Gastrocnemius medialis (tissue), 4 donors: ENCODE measurements at regions not wholly inside any gene's neighbourhood (a gene's known extent, or its start where the extent isn't known, plus 50 kb on each side); places are given as distances from the start of the nearest gene placed in this dataset.

Source experiments
- POLR2A ChIP-seq, 2 donors: fragments of 450-650 bp; IDR thresholded peaks; one replicate each; pipeline ENCODE4 v1.6.1; 2017; ENCODE audit warnings: antibody characterized with exemption in 2 of 2, mild to moderate bottlenecking in 2 of 2, moderate library complexity in 2 of 2
- TF ChIP-seq, protein P1 (sequence below), 5 experiments: fragments of 450-650 bp in 3 of 5; fragments of 200-600 bp in 2 of 5; sonication (generic) in 2 of 5; IDR thresholded peaks in 4 of 5; conservative IDR thresholded peaks in 1 of 5; 1 replicate in 4 of 5; 2 replicates in 1 of 5; pipeline ENCODE4 v1.5.1; 2016 to 2019; ENCODE audit warnings: antibody characterized with exemption in 5 of 5, mild to moderate bottlenecking in 3 of 5, moderate library complexity in 3 of 5

DNA sequence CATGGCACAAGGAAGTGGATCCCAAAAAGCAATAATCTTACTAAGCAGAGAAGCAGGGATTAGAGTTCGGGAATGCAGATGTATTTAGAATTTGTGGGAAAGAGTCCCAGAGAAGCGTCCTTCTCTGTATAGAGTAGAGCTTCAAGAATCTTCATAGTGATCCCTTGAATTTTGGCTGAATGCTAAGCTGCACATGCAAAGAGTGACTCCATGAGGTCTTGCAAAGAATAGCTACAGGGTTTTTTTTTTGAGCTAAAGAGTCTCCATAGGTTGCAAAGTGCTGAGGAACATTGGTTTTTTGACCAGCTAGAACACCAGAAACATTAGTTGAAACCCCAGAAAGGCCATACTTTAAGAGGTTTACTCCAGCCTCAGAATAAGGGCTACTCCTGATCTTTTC, 206.7 kb downstream of the CTH start:
- TF ChIP-seq, protein P1, sequence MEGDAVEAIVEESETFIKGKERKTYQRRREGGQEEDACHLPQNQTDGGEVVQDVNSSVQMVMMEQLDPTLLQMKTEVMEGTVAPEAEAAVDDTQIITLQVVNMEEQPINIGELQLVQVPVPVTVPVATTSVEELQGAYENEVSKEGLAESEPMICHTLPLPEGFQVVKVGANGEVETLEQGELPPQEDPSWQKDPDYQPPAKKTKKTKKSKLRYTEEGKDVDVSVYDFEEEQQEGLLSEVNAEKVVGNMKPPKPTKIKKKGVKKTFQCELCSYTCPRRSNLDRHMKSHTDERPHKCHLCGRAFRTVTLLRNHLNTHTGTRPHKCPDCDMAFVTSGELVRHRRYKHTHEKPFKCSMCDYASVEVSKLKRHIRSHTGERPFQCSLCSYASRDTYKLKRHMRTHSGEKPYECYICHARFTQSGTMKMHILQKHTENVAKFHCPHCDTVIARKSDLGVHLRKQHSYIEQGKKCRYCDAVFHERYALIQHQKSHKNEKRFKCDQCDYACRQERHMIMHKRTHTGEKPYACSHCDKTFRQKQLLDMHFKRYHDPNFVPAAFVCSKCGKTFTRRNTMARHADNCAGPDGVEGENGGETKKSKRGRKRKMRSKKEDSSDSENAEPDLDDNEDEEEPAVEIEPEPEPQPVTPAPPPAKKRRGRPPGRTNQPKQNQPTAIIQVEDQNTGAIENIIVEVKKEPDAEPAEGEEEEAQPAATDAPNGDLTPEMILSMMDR (IDR thresholded peaks at IDR 0.05 in 4 of 5, conservative IDR thresholded peaks at IDR 0.05 in 1 of 5), result no peak
- TF ChIP-seq POLR2A (IDR thresholded peaks at IDR 0.05), result no peak
